ENCODE measurements at regions not wholly inside any gene's neighbourhood (a gene's known extent, or its start where the extent isn't known, plus 50 kb on each side); places are given as distances from the start of the nearest gene placed in this dataset.
A peak's percentile ranks its signal among the peaks of the same experiment; 100 is the strongest.

- ATAC-seq (ENCODE audit: low FRiP score), result peak; percentile 53
- no peak for DNase-seq (ENCODE audit: low spot score)
- TF ChIP-seq, protein P1, sequence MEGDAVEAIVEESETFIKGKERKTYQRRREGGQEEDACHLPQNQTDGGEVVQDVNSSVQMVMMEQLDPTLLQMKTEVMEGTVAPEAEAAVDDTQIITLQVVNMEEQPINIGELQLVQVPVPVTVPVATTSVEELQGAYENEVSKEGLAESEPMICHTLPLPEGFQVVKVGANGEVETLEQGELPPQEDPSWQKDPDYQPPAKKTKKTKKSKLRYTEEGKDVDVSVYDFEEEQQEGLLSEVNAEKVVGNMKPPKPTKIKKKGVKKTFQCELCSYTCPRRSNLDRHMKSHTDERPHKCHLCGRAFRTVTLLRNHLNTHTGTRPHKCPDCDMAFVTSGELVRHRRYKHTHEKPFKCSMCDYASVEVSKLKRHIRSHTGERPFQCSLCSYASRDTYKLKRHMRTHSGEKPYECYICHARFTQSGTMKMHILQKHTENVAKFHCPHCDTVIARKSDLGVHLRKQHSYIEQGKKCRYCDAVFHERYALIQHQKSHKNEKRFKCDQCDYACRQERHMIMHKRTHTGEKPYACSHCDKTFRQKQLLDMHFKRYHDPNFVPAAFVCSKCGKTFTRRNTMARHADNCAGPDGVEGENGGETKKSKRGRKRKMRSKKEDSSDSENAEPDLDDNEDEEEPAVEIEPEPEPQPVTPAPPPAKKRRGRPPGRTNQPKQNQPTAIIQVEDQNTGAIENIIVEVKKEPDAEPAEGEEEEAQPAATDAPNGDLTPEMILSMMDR (IDR thresholded peaks at IDR 0.05), result no peak
Measured at GRCh38 chr6:163940705-163941623, 526.4 kb downstream of the QKI start.

DNA sequence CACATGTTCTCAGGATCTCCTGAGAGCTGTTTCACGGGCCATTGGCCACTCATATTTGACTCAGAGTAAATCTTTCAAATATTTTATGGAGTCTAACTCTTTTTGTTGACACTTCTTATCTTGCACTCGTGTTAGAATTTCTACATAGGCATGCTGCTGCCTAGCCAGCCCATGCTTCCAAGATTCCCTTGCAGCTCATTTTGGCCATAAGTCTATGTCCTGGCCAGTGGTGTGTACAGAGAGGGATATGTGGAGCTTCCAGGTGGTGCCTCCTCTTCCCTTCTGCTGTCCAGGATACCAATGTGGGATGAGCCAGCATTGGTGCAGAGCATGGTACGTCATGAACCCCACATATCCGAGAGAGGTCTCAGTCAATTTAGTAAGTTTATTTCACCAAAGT, 522.6 kb downstream of the QKI start:
- DNase-seq (ENCODE audit: low spot score) (no peak), ATAC-seq (ENCODE audit: low FRiP score) (no peak)
- TF ChIP-seq, protein P1 (IDR thresholded peaks at IDR 0.05), result no peak

- no peak for ATAC-seq (ENCODE audit: low FRiP score)
- no peak for DNase-seq (ENCODE audit: low spot score)
Measured at GRCh38 chr6:163935158-163935762, 520.7 kb downstream of the QKI start.

DNA sequence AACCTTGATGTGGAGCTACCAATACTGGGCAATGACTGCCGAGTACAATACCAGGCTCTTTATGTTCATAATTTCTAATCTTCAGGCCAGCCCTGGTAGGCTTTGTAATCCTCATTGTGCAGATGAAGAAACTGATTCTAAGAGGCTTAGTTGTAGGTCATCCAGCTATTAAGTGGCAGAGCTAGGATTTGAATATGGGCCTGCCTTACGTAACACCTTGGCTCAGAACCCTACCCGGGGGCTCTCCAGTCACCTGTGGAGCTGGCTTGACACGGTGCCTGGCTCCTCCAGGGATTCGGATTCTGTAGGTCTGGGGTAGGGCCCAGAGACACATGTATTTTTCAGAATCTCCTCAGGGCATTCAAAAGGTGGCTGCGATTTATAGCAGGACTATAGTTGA, 515.5 kb downstream of the QKI start:
- ATAC-seq (ENCODE audit: low FRiP score), result no peak
- TF ChIP-seq, protein P1 (IDR thresholded peaks at IDR 0.05), result no peak
- DNase-seq (ENCODE audit: low spot score), result no peak

More at GRCh38 chr6:163935158-163935762, 520.7 kb downstream of the QKI start:
- TF ChIP-seq, protein P1 (IDR thresholded peaks at IDR 0.05), result no peak

DNA sequence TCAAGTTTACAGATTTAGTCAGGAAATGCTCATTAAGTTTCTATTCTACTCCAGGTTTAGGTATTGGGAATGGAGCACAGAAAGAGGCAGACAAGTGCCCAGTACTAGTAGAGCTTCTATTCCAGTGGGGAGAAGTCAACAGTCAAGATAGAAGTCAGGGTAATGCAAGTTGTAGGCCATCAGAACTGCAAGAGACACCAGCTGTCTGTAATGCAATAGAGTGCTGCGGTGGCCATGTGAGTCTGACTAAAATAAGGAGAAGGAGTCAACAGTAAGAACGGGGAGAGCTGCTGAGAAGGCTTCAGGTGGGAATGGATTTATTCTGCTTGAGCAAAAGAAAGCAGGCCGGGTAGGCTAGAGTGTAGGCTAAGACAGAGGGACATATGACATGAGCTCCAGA, 515.0 kb downstream of the QKI start:
- no peak for DNase-seq (ENCODE audit: low spot score)
- ATAC-seq (ENCODE audit: low FRiP score), result no peak
- TF ChIP-seq, protein P1 (IDR thresholded peaks at IDR 0.05), result no peak

DNA sequence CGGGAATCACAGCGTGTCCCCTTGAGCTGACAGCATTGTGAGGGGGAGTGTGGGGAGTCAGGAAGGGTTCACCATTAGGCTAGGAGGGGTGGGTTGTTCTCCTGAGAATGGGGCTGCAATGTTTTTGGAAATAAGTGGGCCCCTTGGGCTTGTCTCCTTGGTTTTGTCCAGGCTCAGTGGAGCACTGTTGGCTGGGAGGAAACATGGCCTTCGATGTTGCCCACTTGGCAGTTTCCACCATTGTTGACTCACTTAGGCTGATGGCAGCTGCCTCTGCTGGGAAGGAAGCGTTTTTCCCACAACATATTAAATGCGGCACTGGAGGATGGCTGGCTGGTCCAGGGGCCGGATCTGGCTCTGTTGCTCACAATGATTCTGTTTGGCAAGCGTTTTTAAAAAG, 512.1 kb downstream of the QKI start:
- ATAC-seq (ENCODE audit: low FRiP score), result no peak
- no peak for DNase-seq (ENCODE audit: low spot score)
- TF ChIP-seq, protein P1 (IDR thresholded peaks at IDR 0.05), result no peak
